Hematopoietic multipotent progenitor cell (in vitro differentiated cells): ENCODE measurements at regions not wholly inside any gene's neighbourhood (a gene's known extent, or its start where the extent isn't known, plus 50 kb on each side); places are given as distances from the start of the nearest gene placed in this dataset.
"Not testable (repeated sequence)": the region's sequence is repeated elsewhere in the genome, so short reads cannot be mapped to it uniquely, and the experiment has no call there.

Experiments
- DNase-seq, 3 donors: peaks; one replicate each; pipeline ENCODE4 v3.0.0-alpha.2; 2011 to 2015; ENCODE audit warnings: low read depth in 2 of 3, low spot score in 2 of 3

- no peak for DNase-seq
Observed at GRCh38 chr6:9140951-9141460, 705.7 kb upstream of the SLC35B3 start.

GRCh38 chr6:9140172-9140571 lies 704.8 kb upstream of the SLC35B3 start:
- DNase-seq = no peak

- DNase-seq = no peak
Observed at GRCh38 chr6:9139746-9140145, 704.4 kb upstream of the SLC35B3 start.

- no peak for DNase-seq
Observed at GRCh38 chr6:9138936-9139335, 703.6 kb upstream of the SLC35B3 start.

- DNase-seq = no peak
Observed at GRCh38 chr6:9136141-9136822, 700.9 kb upstream of the SLC35B3 start.

GRCh38 chr6:9131616-9132015 lies 696.3 kb upstream of the SLC35B3 start:
- DNase-seq = peak in 1 of 3 donors; percentile 11

- DNase-seq = no peak
Observed at GRCh38 chr6:9131201-9131600, 695.9 kb upstream of the SLC35B3 start.

GRCh38 chr6:9128970-9129369 lies 693.6 kb upstream of the SLC35B3 start:
- DNase-seq = no peak

GRCh38 chr6:9126878-9127560 lies 691.7 kb upstream of the SLC35B3 start:
- DNase-seq = no peak

GRCh38 chr6:9126034-9126433 lies 690.7 kb upstream of the SLC35B3 start:
- DNase-seq = not testable (repeated sequence)

GRCh38 chr6:9121549-9121948 lies 686.2 kb upstream of the SLC35B3 start:
- DNase-seq = no peak

GRCh38 chr6:9116026-9116425 lies 680.7 kb upstream of the SLC35B3 start:
- no peak for DNase-seq

- DNase-seq = no peak
Observed at GRCh38 chr6:9112544-9112943, 677.2 kb upstream of the SLC35B3 start.

GRCh38 chr6:9103876-9104521 lies 668.7 kb upstream of the SLC35B3 start:
- no peak for DNase-seq

GRCh38 chr6:9101920-9102319 lies 666.6 kb upstream of the SLC35B3 start:
- DNase-seq = no peak

- DNase-seq = no peak
Observed at GRCh38 chr6:9100869-9101580, 665.7 kb upstream of the SLC35B3 start.

GRCh38 chr6:9095729-9096128 lies 660.4 kb upstream of the SLC35B3 start:
- DNase-seq = no peak

GRCh38 chr6:9095137-9095536 lies 659.8 kb upstream of the SLC35B3 start:
- no peak for DNase-seq

- no peak for DNase-seq
Observed at GRCh38 chr6:9089724-9090123, 654.4 kb upstream of the SLC35B3 start.

- DNase-seq = no peak
Observed at GRCh38 chr6:9087470-9087869, 652.1 kb upstream of the SLC35B3 start.

- no peak for DNase-seq
Observed at GRCh38 chr6:9086331-9086730, 651.0 kb upstream of the SLC35B3 start.
